ENCODE measurements at regions not wholly inside any gene's neighbourhood (a gene's known extent, or its start where the extent isn't known, plus 50 kb on each side); places are given as distances from the start of the nearest gene placed in this dataset.
"Not testable (repeated sequence)": the region's sequence is repeated elsewhere in the genome, so short reads cannot be mapped to it uniquely, and the experiment has no call there.

- H3K27me3 ChIP-seq (ENCODE audit: low read depth), result no peaks in the 10 kb centered on the region
- peaks cover 3% of the 10 kb centered on the region for H3K4me1 ChIP-seq
- H3K4me3 ChIP-seq, result no peak overlapping the region
- in situ Hi-C loops (cut with MboI; ENCODE audit: low sequenced_read_pairs), result no loop called here
- DNase-seq (ENCODE audit: low spot score in 2 of 2), result no peak
- H3K36me3 ChIP-seq (replicated peaks), result no peaks in the 10 kb centered on the region
- H3K9me3 ChIP-seq, result no peaks in the 10 kb centered on the region
Observed at GRCh38 chr5:39765366-39765765, 340.6 kb upstream of the DAB2 start.

- H3K4me3 ChIP-seq, result no peak overlapping the region
- no peaks in the 10 kb centered on the region for H3K36me3 ChIP-seq (replicated peaks)
- H3K9me3 ChIP-seq, result no peaks in the 10 kb centered on the region
- H3K4me1 ChIP-seq, result no peaks in the 10 kb centered on the region
- no peak for DNase-seq (ENCODE audit: low spot score in 2 of 2)
- in situ Hi-C loops (cut with MboI; ENCODE audit: low sequenced_read_pairs), result no loop called here
- H3K27me3 ChIP-seq (ENCODE audit: low read depth), result no peaks in the 10 kb centered on the region
Observed at GRCh38 chr5:39762761-39763160, 338.0 kb upstream of the DAB2 start.

- Histone ChIP-seq H3K27me3 (ENCODE audit: low read depth) (no peaks in the 10 kb centered on the region), H3K36me3 (replicated peaks) (no peaks in the 10 kb centered on the region), H3K4me1 (no peaks in the 10 kb centered on the region), H3K4me3 (no peak overlapping the region), H3K9me3 (no peaks in the 10 kb centered on the region)
- in situ Hi-C loops (cut with MboI; ENCODE audit: low sequenced_read_pairs), result no loop called here
- DNase-seq (ENCODE audit: low spot score in 2 of 2), result no peak
Observed at GRCh38 chr5:39761199-39761950, 336.6 kb upstream of the DAB2 start.

GRCh38 chr5:39760385-39761198 lies 335.8 kb upstream of the DAB2 start:
- no peaks in the 10 kb centered on the region for H3K9me3 ChIP-seq
- H3K4me1 ChIP-seq, result peaks cover 5% of the 10 kb centered on the region; the same call in 1 of the 2 replicates
- H3K36me3 ChIP-seq (replicated peaks), result no peaks in the 10 kb centered on the region
- no peak for DNase-seq (ENCODE audit: low spot score in 2 of 2)
- H3K27me3 ChIP-seq (ENCODE audit: low read depth), result no peaks in the 10 kb centered on the region
- in situ Hi-C loops (cut with MboI; ENCODE audit: low sequenced_read_pairs), result no loop called here
- H3K4me3 ChIP-seq, result no peak overlapping the region

GRCh38 chr5:39759701-39760100 lies 334.9 kb upstream of the DAB2 start:
- in situ Hi-C loops (cut with MboI; ENCODE audit: low sequenced_read_pairs), result no loop called here
- Histone ChIP-seq H3K36me3 (replicated peaks) (no peaks in the 10 kb centered on the region), H3K4me3 (no peak overlapping the region), H3K27me3 (ENCODE audit: low read depth) (no peaks in the 10 kb centered on the region), H3K9me3 (no peaks in the 10 kb centered on the region), H3K4me1 (peaks cover 7% of the 10 kb centered on the region; the same call in 1 of the 2 replicates)
- DNase-seq (ENCODE audit: low spot score in 2 of 2), result no peak

- Histone ChIP-seq H3K36me3 (replicated peaks) (no peaks in the 10 kb centered on the region), H3K9me3 (no peaks in the 10 kb centered on the region), H3K27me3 (ENCODE audit: low read depth) (no peaks in the 10 kb centered on the region), H3K4me1 (peaks cover 7% of the 10 kb centered on the region; the same call in 1 of the 2 replicates), H3K4me3 (no peak overlapping the region)
- no peak for DNase-seq (ENCODE audit: low spot score in 2 of 2)
- in situ Hi-C loops (cut with MboI; ENCODE audit: low sequenced_read_pairs), result no loop called here
Observed at GRCh38 chr5:39758426-39758825, 333.6 kb upstream of the DAB2 start.

GRCh38 chr5:39757131-39757530 lies 332.4 kb upstream of the DAB2 start:
- Histone ChIP-seq H3K9me3 (no peaks in the 10 kb centered on the region), H3K27me3 (ENCODE audit: low read depth) (no peaks in the 10 kb centered on the region), H3K4me3 (no peak overlapping the region), H3K4me1 (peaks cover 7% of the 10 kb centered on the region; the same call in 1 of the 2 replicates), H3K36me3 (replicated peaks) (no peaks in the 10 kb centered on the region)
- no peak for DNase-seq (ENCODE audit: low spot score in 2 of 2)
- in situ Hi-C loops (cut with MboI; ENCODE audit: low sequenced_read_pairs), result no loop called here

GRCh38 chr5:39755986-39756385 lies 331.2 kb upstream of the DAB2 start:
- Histone ChIP-seq H3K27me3 (ENCODE audit: low read depth) (no peaks in the 10 kb centered on the region), H3K4me3 (no peak overlapping the region), H3K36me3 (replicated peaks) (no peaks in the 10 kb centered on the region), H3K4me1 (peaks cover 7% of the 10 kb centered on the region; the same call in 1 of the 2 replicates), H3K9me3 (no peaks in the 10 kb centered on the region)
- in situ Hi-C loops (cut with MboI; ENCODE audit: low sequenced_read_pairs), result no loop called here
- DNase-seq (ENCODE audit: low spot score in 2 of 2), result no peak

GRCh38 chr5:39755452-39755851 lies 330.7 kb upstream of the DAB2 start:
- Histone ChIP-seq H3K27me3 (ENCODE audit: low read depth) (no peaks in the 10 kb centered on the region), H3K36me3 (replicated peaks) (no peaks in the 10 kb centered on the region), H3K4me1 (peaks cover 7% of the 10 kb centered on the region; the same call in 1 of the 2 replicates), H3K4me3 (no peak overlapping the region), H3K9me3 (no peaks in the 10 kb centered on the region)
- in situ Hi-C loops (cut with MboI; ENCODE audit: low sequenced_read_pairs), result no loop called here
- DNase-seq (ENCODE audit: low spot score in 2 of 2), result no peak

GRCh38 chr5:39753747-39754146 lies 329.0 kb upstream of the DAB2 start:
- H3K36me3 ChIP-seq (replicated peaks); DNase-seq (ENCODE audit: low spot score in 2 of 2); in situ Hi-C loops (cut with MboI; ENCODE audit: low sequenced_read_pairs): not testable (repeated sequence)

GRCh38 chr5:39750661-39751060 lies 325.9 kb upstream of the DAB2 start:
- Histone ChIP-seq H3K9me3 (no peaks in the 10 kb centered on the region), H3K4me1 (peaks cover 2% of the 10 kb centered on the region; the same call in 1 of the 2 replicates), H3K4me3 (no peak overlapping the region), H3K36me3 (replicated peaks) (no peaks in the 10 kb centered on the region), H3K27me3 (ENCODE audit: low read depth) (no peaks in the 10 kb centered on the region)
- in situ Hi-C loops (cut with MboI; ENCODE audit: low sequenced_read_pairs), result no loop called here
- no peak for DNase-seq (ENCODE audit: low spot score in 2 of 2)

More at GRCh38 chr5:39753747-39754146, 329.0 kb upstream of the DAB2 start:
- H3K27me3 ChIP-seq (ENCODE audit: low read depth); H3K4me3 ChIP-seq; H3K9me3 ChIP-seq; H3K4me1 ChIP-seq: not testable (repeated sequence)

- Histone ChIP-seq H3K9me3 (no peaks in the 10 kb centered on the region), H3K36me3 (replicated peaks) (no peaks in the 10 kb centered on the region), H3K4me1 (no peaks in the 10 kb centered on the region), H3K27me3 (ENCODE audit: low read depth) (no peaks in the 10 kb centered on the region), H3K4me3 (no peak overlapping the region)
- no peak for DNase-seq (ENCODE audit: low spot score in 2 of 2)
- in situ Hi-C loops (cut with MboI; ENCODE audit: low sequenced_read_pairs), result no loop called here
Observed at GRCh38 chr5:39742916-39743315, 318.1 kb upstream of the DAB2 start.

GRCh38 chr5:39740404-39740803 lies 315.6 kb upstream of the DAB2 start:
- Histone ChIP-seq H3K27me3 (ENCODE audit: low read depth) (no peaks in the 10 kb centered on the region), H3K4me3 (no peak overlapping the region), H3K4me1 (no peaks in the 10 kb centered on the region), H3K9me3 (no peaks in the 10 kb centered on the region), H3K36me3 (replicated peaks) (no peaks in the 10 kb centered on the region)
- no peak for DNase-seq (ENCODE audit: low spot score in 2 of 2)
- in situ Hi-C loops (cut with MboI; ENCODE audit: low sequenced_read_pairs), result no loop called here

GRCh38 chr5:39732166-39732565 lies 307.4 kb upstream of the DAB2 start:
- DNase-seq (ENCODE audit: low spot score in 2 of 2), result peak in 1 of 2 experiments; percentile 42
- Histone ChIP-seq H3K4me3 (no peak overlapping the region), H3K9me3 (no peaks in the 10 kb centered on the region), H3K36me3 (replicated peaks) (no peaks in the 10 kb centered on the region), H3K4me1 (no peaks in the 10 kb centered on the region; the same call in 1 of the 2 replicates), H3K27me3 (ENCODE audit: low read depth) (no peaks in the 10 kb centered on the region)
- in situ Hi-C loops (cut with MboI; ENCODE audit: low sequenced_read_pairs), result no loop called here

Measured in HAP-1 (cell line).